Activated CD4-positive, alpha-beta memory T cell treated with anti-CD3 and anti-CD28 coated beads for 36 hours (primary cell): ENCODE measurements at regions not wholly inside any gene's neighbourhood (a gene's known extent, or its start where the extent isn't known, plus 50 kb on each side); places are given as distances from the start of the nearest gene placed in this dataset.

Source experiments
- CTCF ChIA-PET: fragments of 350-600 bp; sonication (Branson Sonifier 250); formaldehyde crosslinking; loops from one replicate; lab custom pipeline; 2021; ENCODE audit warnings: antibody characterized with exemption, inconsistent platforms; lab: Charles Lee
- POLR2A ChIA-PET: fragments of 350-600 bp; sonication (Branson Sonifier 250); formaldehyde crosslinking; loops from one replicate; lab custom pipeline; 2021; ENCODE audit warnings: antibody characterized with exemption; lab: Charles Lee
- DNase-seq: peaks from one replicate; pipeline ENCODE4 v3.0.0-alpha.2; 2020
- H3K27ac Mint-ChIP-seq: one replicate; pipeline ENCODE4 v1.8.0; 2021; ENCODE audit warnings: mixed read lengths
- H3K27me3 Mint-ChIP-seq: one replicate; pipeline ENCODE4 v1.8.0; 2021; ENCODE audit warnings: mixed read lengths
- H3K36me3 Mint-ChIP-seq: one replicate; pipeline ENCODE4 v1.8.0; 2021; ENCODE audit warnings: mixed read lengths
- H3K4me1 Mint-ChIP-seq: one replicate; pipeline ENCODE4 v1.8.0; 2021; ENCODE audit warnings: low read depth, mixed read lengths
- H3K4me3 Mint-ChIP-seq: one replicate; pipeline ENCODE4 v1.8.0; 2021; ENCODE audit warnings: mild to moderate bottlenecking, mixed read lengths
- H3K9me3 Mint-ChIP-seq: one replicate; pipeline ENCODE4 v1.8.0; 2021; ENCODE audit warnings: mixed read lengths
- intact Hi-C: fragments of 100-400 bp; cut with micrococcal nuclease; formaldehyde crosslinking; loops from one replicate; pipeline ENCODE4 v1.15.1; 2023

DNA sequence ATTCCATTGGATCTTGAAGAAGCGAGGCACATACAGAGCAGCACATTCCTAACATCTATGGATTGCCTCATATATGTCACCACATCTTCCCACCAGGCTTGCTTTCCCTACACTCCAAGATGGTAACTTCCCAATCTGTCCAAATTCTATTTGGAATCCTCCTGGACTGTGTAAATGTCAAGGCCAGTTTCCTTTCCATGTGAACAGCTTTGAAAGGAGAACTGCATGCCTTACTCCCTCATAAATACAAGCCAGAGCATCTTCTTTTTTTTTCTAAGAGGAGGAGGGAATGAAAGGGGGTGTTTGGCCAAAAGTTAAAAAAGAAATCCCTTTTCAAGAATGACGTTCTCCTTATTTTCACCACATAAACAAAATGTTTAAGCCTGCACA is 103.8 kb upstream of the OSR1 start:
- Mint-ChIP-seq H3K27ac (no peak overlapping the region), H3K36me3 (no peaks in the 10 kb centered on the region), H3K9me3 (peaks cover 4% of the 10 kb centered on the region), H3K27me3 (peaks cover 9% of the 10 kb centered on the region), H3K4me1 (no peaks in the 10 kb centered on the region), H3K4me3 (no peak overlapping the region)
- ChIA-PET POLR2A (no interaction called here), CTCF (no interaction called here)
- no peak for DNase-seq
- intact Hi-C loops, result no loop called here

DNA sequence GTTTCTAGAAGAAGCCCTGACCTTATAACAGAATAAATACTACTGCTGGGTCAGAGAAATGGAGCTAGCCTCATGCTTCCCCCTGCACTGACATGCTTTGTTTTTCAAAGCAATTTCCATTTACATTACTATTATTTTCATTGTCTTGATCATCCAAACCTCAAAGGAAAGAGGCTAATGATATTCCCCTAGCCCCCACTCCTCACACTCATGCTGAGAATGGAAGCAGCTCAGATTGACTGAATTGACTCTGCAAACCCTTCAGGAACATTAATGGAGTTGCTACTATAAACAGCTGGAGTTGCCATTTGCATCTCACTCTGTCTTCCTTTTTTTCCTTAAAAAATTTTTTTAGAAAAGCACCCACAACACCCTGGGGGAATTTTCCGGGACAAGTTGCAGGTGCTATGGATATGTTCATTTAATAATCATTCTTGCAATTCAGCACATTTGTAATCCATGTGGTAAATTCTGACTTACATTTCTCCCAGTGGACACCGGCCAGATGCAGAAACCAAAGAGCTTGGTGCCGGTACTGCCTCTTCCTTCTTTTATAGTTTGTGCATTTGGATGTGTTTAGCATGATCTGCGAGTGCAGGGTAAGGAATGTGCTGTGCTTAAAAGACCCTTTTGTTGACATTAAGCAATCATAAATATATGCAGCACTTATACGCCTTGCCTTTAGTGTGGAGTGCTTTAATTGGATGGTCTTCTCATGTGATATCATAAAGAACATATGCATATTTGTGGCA is 103.3 kb upstream of the OSR1 start:
- H3K4me3 Mint-ChIP-seq, result no peak overlapping the region
- H3K27me3 Mint-ChIP-seq, result peaks cover 9% of the 10 kb centered on the region
- H3K9me3 Mint-ChIP-seq, result peaks cover 4% of the 10 kb centered on the region
- H3K36me3 Mint-ChIP-seq, result no peaks in the 10 kb centered on the region
- ChIA-PET CTCF (no interaction called here), POLR2A (no interaction called here)
- no peak for DNase-seq
- intact Hi-C loops, result no loop called here
- no peak overlapping the region for H3K27ac Mint-ChIP-seq
- no peaks in the 10 kb centered on the region for H3K4me1 Mint-ChIP-seq

DNA sequence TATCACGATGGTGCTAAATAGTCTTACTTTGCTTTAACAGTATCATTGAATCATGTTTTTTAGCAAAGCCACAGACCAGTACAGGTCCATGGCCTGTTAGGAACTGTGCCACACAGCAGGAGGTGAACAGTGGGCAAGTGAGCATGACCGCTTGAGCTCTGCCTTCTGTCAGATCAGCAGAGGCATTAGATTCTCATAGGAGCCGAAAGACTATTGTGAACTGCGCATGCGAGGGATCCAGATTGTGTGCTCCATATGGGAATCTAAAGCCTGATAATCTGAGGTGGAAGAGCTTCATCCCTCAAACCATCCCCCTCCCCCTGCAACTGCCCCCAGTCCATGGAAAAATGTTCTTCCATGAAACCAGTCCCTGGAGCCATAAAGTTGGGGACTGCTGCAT is 102.3 kb upstream of the OSR1 start:
- POLR2A ChIA-PET, result no interaction called here
- H3K4me1 Mint-ChIP-seq, result no peaks in the 10 kb centered on the region
- intact Hi-C loops, result no loop called here
- H3K36me3 Mint-ChIP-seq, result no peaks in the 10 kb centered on the region
- CTCF ChIA-PET, result no interaction called here
- peaks cover 4% of the 10 kb centered on the region for H3K9me3 Mint-ChIP-seq
- no peak overlapping the region for H3K4me3 Mint-ChIP-seq
- H3K27me3 Mint-ChIP-seq, result peaks cover 9% of the 10 kb centered on the region
- no peak for DNase-seq
- H3K27ac Mint-ChIP-seq, result no peak overlapping the region

DNA sequence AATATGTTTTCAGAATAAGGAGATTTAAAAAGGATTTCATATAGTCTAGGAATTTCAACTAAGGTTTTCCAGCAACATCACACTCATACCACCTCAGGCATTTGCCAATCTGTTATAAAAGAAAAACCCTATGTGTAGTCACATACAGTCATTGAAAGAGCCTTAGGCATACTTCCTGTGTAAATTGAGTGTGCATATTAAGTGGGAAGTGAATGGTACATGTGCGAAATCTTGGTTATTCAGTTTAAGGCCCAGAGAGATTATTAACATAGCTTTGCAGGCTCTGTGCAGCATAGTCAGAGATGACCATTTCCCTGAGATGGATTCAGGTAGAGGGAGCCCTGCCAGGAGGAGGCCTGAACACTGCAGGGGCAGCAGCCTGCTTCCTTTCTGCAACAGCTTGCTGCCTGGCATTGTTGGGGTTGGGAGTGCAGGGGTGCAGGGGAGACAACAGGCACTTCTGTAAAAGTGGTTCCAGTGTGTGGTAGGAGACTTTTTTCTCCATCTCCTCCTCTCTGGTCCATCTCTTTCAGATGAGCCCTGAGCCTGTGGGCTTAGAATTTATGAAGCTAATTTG is 100.1 kb upstream of the OSR1 start:
- CTCF ChIA-PET, result no interaction called here
- Mint-ChIP-seq H3K27ac (no peak overlapping the region), H3K9me3 (peaks cover 4% of the 10 kb centered on the region), H3K27me3 (peaks cover 5% of the 10 kb centered on the region), H3K4me1 (no peaks in the 10 kb centered on the region), H3K4me3 (no peak overlapping the region), H3K36me3 (no peaks in the 10 kb centered on the region)
- DNase-seq, result no peak
- POLR2A ChIA-PET, result no interaction called here
- intact Hi-C loops, result no loop called here

DNA sequence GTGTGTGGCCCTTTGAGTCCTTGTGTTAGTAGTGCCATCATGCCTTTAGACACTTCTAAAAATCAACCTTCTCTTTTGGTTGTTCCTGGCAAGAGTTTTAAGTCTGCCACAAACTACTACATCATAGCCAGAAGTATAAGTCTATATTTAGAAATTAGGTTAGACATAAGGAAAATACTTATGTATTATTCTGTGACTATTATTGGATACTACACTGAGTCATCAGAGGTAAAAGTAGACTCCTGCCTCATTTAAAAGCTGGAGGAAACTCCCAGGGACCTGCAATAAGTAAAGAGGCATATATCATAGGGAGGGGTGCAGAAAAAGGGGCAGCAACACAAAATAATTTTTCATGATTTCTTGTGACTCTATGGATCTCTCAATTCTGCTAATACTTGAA is 99.4 kb upstream of the OSR1 start:
- H3K27me3 Mint-ChIP-seq, result peaks cover 1% of the 10 kb centered on the region
- H3K9me3 Mint-ChIP-seq, result peaks cover 4% of the 10 kb centered on the region
- H3K36me3 Mint-ChIP-seq, result no peaks in the 10 kb centered on the region
- POLR2A ChIA-PET, result no interaction called here
- CTCF ChIA-PET, result no interaction called here
- no peaks in the 10 kb centered on the region for H3K4me1 Mint-ChIP-seq
- DNase-seq, result no peak
- intact Hi-C loops, result no loop called here
- H3K4me3 Mint-ChIP-seq, result no peak overlapping the region
- no peak overlapping the region for H3K27ac Mint-ChIP-seq

DNA sequence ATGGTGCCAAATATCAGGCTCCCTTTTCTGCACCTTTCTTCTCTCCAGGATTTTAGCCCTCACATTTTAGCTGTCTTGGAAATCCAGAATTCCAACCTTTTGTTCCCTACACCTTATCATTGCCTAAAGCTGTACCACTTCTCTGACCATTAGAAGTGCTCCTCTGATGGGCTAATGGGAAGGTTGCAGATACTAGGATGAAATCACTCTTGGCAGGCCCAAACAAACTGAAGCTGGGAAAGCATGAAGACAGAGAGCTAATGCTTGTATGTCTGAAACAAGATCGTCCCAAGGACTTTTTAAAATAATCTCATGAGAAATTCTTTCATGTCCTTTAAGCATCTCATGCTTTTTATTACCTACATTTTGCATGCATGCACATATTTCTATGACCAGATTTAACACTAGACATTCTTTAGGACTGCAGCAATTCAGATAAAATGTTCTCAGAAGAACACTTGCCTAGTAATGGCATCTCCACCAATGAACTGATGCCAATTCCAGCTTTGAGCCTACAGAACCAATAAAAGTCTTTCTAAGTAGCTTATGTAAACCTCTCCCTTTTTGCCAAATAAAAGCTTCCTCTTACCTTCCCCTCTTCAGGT is 98.4 kb upstream of the OSR1 start:
- Mint-ChIP-seq H3K4me1 (no peaks in the 10 kb centered on the region), H3K4me3 (no peak overlapping the region), H3K36me3 (no peaks in the 10 kb centered on the region), H3K27ac (no peak overlapping the region), H3K27me3 (peaks cover 1% of the 10 kb centered on the region), H3K9me3 (peaks cover 4% of the 10 kb centered on the region)
- POLR2A ChIA-PET, result no interaction called here
- no peak for DNase-seq
- intact Hi-C loops, result no loop called here
- CTCF ChIA-PET, result no interaction called here

DNA sequence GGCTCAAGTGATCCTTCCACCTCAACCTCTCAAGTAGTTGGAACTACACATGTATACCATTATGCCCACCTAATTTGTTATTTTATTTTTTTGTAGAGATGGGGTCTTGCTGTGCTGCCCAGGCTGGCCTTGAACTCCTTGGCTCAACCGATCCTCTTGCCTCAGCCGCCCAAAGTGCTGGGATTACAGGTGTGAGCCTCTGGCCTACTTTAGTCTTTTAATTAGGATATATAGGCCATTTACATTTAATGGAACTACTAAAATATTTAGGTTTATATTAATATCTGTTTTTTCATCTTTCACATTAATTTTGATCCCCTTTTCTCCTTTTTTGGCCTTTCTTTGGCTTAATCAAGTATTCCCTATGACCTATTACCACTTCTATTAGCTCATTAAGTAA is 95.7 kb upstream of the OSR1 start:
- POLR2A ChIA-PET, result no interaction called here

DNA sequence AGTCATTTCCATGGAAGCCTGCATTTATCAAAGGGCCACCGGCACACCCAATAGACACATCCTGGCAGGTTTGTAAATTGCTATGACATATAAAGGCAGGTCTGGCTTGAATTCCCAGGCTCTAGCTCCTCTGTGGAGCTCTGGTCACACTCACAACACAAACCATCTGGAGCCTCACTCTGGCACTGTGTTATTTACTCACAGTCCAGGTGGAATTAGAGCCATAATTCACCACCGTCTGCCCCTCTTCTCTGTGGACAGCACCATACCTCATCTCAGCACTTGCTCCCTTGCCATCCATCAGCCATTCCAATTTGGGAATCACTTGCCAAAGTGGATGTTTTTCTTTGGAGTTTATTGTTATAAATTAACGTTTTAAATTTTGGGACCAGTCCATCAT is 84.3 kb upstream of the OSR1 start:
- ChIA-PET POLR2A (no interaction called here), CTCF (no interaction called here)
- H3K36me3 Mint-ChIP-seq, result no peaks in the 10 kb centered on the region
- H3K27ac Mint-ChIP-seq, result no peak overlapping the region
- no peak overlapping the region for H3K4me3 Mint-ChIP-seq
- H3K4me1 Mint-ChIP-seq, result no peaks in the 10 kb centered on the region
- DNase-seq, result no peak
- intact Hi-C loops, result no loop called here
- no peaks in the 10 kb centered on the region for H3K9me3 Mint-ChIP-seq
- peaks cover 9% of the 10 kb centered on the region for H3K27me3 Mint-ChIP-seq

More for the DNA sequence above, 95.7 kb upstream of the OSR1 start:
- Mint-ChIP-seq H3K9me3 (peaks cover 4% of the 10 kb centered on the region), H3K27ac (no peak overlapping the region), H3K36me3 (no peaks in the 10 kb centered on the region), H3K27me3 (peaks cover 2% of the 10 kb centered on the region), H3K4me3 (no peak overlapping the region), H3K4me1 (no peaks in the 10 kb centered on the region)
- no peak for DNase-seq
- CTCF ChIA-PET, result no interaction called here
- intact Hi-C loops, result no loop called here

DNA sequence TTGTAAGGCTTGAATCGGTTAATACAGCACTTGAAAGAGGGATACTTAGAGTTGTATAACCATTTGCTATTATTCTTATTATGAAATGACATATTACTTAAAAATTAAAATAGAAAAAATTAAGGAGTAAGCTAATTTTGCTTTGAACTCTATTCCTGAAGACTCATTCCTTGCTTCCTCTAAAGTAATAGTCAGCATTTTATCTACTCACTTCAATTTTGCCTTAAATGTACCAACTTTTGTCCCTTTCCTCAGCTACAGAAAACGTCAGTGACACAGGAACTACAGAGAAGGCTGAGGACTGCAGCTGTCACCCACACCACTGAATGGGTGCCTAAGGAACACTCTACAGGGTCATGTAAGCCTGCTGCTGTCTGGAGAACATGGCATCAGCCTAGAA is 80.7 kb upstream of the OSR1 start:
- no peaks in the 10 kb centered on the region for H3K36me3 Mint-ChIP-seq
- ChIA-PET POLR2A (no interaction called here), CTCF (no interaction called here)
- H3K4me1 Mint-ChIP-seq, result no peaks in the 10 kb centered on the region
- H3K4me3 Mint-ChIP-seq, result no peak overlapping the region
- no peaks in the 10 kb centered on the region for H3K9me3 Mint-ChIP-seq
- no peak for DNase-seq
- H3K27me3 Mint-ChIP-seq, result peaks cover 11% of the 10 kb centered on the region
- no peak overlapping the region for H3K27ac Mint-ChIP-seq
- intact Hi-C loops, result no loop called here

DNA sequence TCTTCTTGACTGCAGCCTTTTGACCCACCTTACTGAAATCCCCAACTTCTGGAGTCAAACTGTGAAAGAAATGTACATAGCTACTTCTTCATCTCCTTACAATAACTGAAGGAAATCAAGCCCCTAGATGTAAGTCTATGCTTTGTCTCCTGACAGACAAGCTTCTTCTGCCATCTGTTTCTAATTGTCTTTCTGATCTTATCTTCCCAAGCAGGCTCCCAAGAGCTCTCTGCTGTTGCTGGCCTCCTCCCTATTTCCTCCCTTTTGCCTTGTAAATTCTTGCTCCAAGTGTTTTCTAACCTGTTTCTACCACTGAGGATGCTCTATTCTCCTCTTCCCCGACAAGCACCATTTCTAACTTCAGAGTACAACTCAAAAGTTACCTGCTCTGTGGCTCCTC is 77.4 kb upstream of the OSR1 start:
- POLR2A ChIA-PET, result no interaction called here
- H3K27ac Mint-ChIP-seq, result no peak overlapping the region
- intact Hi-C loops, result no loop called here
- H3K9me3 Mint-ChIP-seq, result no peaks in the 10 kb centered on the region
- DNase-seq, result no peak
- no peaks in the 10 kb centered on the region for H3K36me3 Mint-ChIP-seq
- CTCF ChIA-PET, result no interaction called here
- no peak overlapping the region for H3K4me3 Mint-ChIP-seq
- peaks cover 12% of the 10 kb centered on the region for H3K27me3 Mint-ChIP-seq
- H3K4me1 Mint-ChIP-seq, result no peaks in the 10 kb centered on the region

DNA sequence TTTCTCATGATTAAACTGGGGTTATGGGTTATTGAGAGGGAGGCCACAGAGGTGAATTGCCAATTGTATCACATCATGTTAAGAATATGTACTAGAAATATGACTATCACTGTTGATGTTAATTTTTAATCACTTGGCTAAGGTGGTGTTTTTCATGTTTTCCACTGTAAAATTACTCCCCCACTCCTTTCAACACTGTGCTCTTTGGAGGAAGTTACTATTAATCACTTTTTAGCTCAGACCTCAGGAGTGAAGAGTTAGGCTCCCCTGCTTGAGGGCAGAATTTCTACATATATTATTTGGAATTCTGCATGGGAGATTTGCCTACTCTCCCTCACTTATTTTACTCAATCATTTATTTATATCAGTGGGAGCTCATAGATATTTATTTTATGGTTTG is 76.0 kb upstream of the OSR1 start:
- Mint-ChIP-seq H3K27ac (no peak overlapping the region), H3K4me3 (no peak overlapping the region)

DNA sequence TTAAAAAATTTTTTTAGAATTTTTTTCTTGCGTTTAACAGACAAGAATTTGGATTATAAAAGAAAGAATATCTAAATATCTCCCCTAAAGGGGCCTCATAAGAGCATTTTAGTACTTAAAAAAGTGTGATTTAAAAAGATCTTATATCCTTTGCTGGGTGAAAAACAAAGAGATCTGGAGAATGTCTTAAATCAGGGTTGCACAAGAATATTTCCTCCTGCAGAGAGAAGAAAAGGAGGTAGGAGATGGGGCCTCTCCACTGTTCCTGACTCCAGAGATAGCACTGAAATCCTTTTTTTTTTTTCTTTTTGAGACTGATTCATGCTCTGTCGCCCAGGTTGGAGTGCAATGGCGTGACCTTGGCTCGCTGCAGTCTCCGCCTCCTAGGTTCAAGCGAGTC is 68.5 kb upstream of the OSR1 start:
- POLR2A ChIA-PET, result no interaction called here
- Mint-ChIP-seq H3K27ac (no peak overlapping the region), H3K27me3 (peaks cover 18% of the 10 kb centered on the region), H3K36me3 (no peaks in the 10 kb centered on the region), H3K9me3 (no peaks in the 10 kb centered on the region), H3K4me3 (no peak overlapping the region), H3K4me1 (no peaks in the 10 kb centered on the region)
- no peak for DNase-seq
- CTCF ChIA-PET, result no interaction called here
- intact Hi-C loops, result no loop called here

More for the DNA sequence above, 76.0 kb upstream of the OSR1 start:
- ChIA-PET POLR2A (no interaction called here), CTCF (interaction anchor here (0.8 kb wide), 1 partner anchor 1485 kb away, joined by 3 read pairs; no protein-coding TSS in a partner anchor)
- DNase-seq, result no peak
- H3K27me3 Mint-ChIP-seq, result peaks cover 14% of the 10 kb centered on the region
- H3K36me3 Mint-ChIP-seq, result no peaks in the 10 kb centered on the region
- H3K4me1 Mint-ChIP-seq, result no peaks in the 10 kb centered on the region
- intact Hi-C loops, result no loop called here
- no peaks in the 10 kb centered on the region for H3K9me3 Mint-ChIP-seq

DNA sequence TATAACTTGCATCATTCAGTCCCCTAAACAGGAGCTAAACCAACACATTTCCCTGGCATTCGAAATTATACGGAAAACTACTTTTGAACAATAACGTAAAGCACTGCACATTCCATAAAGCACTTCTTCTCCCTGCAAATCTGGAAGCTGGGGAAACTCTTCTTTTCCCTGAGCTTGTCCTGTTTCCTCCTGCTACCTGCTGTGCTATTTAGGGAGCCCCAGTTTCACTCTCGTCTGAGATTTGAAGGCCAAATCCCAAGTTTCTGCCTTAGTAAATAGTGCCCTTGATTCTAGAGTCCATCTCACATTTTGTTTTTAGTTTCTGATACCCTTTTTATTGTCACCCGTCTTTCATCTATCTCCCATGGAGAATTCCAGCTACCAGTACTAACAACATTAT is 67.7 kb upstream of the OSR1 start:
- DNase-seq, result no peak
- Mint-ChIP-seq H3K27ac (no peak overlapping the region), H3K36me3 (no peaks in the 10 kb centered on the region), H3K4me3 (no peak overlapping the region), H3K27me3 (peaks cover 18% of the 10 kb centered on the region), H3K9me3 (no peaks in the 10 kb centered on the region), H3K4me1 (no peaks in the 10 kb centered on the region)
- intact Hi-C loops, result no loop called here
- ChIA-PET POLR2A (no interaction called here), CTCF (interaction anchor here (1.1 kb wide), 1 partner anchor 21 kb away, joined by 3 read pairs; no protein-coding TSS in a partner anchor)
